ENCODE measurements at regions not wholly inside any gene's neighbourhood (a gene's known extent, or its start where the extent isn't known, plus 50 kb on each side); places are given as distances from the start of the nearest gene placed in this dataset.

- TF ChIP-seq, protein P1, sequence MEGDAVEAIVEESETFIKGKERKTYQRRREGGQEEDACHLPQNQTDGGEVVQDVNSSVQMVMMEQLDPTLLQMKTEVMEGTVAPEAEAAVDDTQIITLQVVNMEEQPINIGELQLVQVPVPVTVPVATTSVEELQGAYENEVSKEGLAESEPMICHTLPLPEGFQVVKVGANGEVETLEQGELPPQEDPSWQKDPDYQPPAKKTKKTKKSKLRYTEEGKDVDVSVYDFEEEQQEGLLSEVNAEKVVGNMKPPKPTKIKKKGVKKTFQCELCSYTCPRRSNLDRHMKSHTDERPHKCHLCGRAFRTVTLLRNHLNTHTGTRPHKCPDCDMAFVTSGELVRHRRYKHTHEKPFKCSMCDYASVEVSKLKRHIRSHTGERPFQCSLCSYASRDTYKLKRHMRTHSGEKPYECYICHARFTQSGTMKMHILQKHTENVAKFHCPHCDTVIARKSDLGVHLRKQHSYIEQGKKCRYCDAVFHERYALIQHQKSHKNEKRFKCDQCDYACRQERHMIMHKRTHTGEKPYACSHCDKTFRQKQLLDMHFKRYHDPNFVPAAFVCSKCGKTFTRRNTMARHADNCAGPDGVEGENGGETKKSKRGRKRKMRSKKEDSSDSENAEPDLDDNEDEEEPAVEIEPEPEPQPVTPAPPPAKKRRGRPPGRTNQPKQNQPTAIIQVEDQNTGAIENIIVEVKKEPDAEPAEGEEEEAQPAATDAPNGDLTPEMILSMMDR (conservative IDR thresholded peaks at IDR 0.05; ENCODE audit: low read length), result no peak
- TF ChIP-seq EZH2phosphoT487 (IDR thresholded peaks at IDR 0.05; ENCODE audit: borderline replicate concordance), result no peak
These were observed 82.6 kb downstream of the C18orf54 start for GRCh38 chr18:54440292-54440691.
